ENCODE measurements at regions not wholly inside any gene's neighbourhood (a gene's known extent, or its start where the extent isn't known, plus 50 kb on each side); places are given as distances from the start of the nearest gene placed in this dataset.
"Not testable (repeated sequence)": the region's sequence is repeated elsewhere in the genome, so short reads cannot be mapped to it uniquely, and the experiment has no call there.

DNA sequence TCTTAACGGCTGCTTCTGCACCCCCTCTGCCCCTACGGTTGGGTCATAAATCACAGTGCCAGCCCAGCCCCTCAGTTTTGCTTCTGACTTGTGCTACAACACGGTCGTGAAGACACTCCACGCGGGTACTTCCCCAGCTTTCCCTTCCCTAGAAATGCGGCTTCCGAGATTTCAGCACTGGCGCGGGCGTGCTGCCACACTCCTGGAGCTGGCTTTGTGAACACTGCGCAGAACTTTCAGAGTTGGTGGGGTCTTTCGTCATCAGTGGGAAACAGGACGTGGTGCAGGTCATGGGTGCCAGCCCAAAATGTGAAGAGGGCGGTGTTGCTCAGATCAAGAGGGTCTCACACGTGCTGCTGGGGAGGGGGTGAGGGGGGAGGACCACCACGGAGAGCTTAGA, 733.0 kb upstream of the SALL3 start:
- in situ Hi-C loops (cut with HindIII; ENCODE audit: low sequenced_read_pairs), result no loop called here

DNA sequence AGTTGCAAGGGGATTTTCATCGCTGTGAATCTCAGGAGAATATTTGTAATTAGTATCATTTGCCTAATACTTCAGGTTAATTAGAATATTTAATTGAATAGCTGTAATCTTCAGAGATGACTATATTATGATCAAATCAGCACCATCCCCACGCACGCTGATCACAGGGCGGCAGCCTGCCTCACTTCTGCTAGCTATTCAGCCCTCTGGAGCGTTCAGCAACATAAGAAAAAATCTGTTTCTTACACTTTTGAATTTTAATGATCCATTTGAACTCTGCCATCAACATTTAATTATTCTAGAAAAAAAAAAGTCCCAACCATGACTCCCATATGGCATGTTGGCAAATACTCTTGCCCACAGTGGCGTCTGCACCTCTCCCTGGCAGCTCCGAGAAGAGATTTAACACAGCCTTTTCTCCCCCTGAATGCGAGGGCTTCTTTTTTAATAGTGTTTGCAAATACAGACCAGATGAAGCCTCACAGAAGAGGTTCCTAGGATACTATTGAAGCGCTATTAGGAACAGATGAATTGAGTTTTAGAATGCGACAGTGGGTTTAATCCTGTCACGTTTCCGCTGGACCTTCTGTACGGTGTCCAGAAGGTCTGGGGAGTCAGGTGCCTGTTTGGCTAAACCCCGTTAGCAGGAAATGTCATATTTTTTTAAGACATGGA, 731.9 kb upstream of the SALL3 start:
- no peak overlapping the region for H3K4me3 ChIP-seq (ENCODE audit: low read depth, low read length)
- in situ Hi-C loops (cut with HindIII; ENCODE audit: low sequenced_read_pairs), result no loop called here
- TF ChIP-seq, protein P1, sequence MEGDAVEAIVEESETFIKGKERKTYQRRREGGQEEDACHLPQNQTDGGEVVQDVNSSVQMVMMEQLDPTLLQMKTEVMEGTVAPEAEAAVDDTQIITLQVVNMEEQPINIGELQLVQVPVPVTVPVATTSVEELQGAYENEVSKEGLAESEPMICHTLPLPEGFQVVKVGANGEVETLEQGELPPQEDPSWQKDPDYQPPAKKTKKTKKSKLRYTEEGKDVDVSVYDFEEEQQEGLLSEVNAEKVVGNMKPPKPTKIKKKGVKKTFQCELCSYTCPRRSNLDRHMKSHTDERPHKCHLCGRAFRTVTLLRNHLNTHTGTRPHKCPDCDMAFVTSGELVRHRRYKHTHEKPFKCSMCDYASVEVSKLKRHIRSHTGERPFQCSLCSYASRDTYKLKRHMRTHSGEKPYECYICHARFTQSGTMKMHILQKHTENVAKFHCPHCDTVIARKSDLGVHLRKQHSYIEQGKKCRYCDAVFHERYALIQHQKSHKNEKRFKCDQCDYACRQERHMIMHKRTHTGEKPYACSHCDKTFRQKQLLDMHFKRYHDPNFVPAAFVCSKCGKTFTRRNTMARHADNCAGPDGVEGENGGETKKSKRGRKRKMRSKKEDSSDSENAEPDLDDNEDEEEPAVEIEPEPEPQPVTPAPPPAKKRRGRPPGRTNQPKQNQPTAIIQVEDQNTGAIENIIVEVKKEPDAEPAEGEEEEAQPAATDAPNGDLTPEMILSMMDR (IDR thresholded peaks at IDR 0.05; ENCODE audit: low read depth, low read length, missing control alignments), result no peak
- no peak for DNase-seq (ENCODE audit: low read depth)

More for the DNA sequence above, 733.0 kb upstream of the SALL3 start:
- no peak for DNase-seq (ENCODE audit: low read depth)
- TF ChIP-seq, protein P1 (IDR thresholded peaks at IDR 0.05; ENCODE audit: low read depth, low read length, missing control alignments), result no peak
- no peak overlapping the region for H3K4me3 ChIP-seq (ENCODE audit: low read depth, low read length)

DNA sequence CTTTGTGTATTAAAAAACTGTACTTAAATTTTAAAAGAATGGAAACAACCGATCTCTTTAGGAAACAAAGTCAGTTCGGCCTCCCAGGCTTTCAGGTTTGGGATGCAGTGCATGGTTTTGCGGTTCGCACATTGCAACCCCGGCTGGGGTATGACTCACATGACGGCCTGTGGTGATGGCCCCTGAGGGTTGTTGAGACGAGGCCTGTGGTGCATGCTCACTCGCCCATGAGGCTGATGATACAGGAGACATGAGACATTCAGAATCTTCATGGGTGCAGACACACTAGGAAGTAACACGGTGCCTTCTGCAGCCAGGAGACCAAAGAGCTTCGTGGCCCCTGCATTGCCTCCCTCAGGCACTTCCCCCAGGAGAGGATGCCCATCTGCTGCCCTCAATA, 724.6 kb upstream of the SALL3 start:
- in situ Hi-C loops (cut with HindIII; ENCODE audit: low sequenced_read_pairs), result no loop called here
- TF ChIP-seq, protein P1 (IDR thresholded peaks at IDR 0.05; ENCODE audit: low read depth, low read length, missing control alignments), result no peak
- no peak for DNase-seq (ENCODE audit: low read depth)

DNA sequence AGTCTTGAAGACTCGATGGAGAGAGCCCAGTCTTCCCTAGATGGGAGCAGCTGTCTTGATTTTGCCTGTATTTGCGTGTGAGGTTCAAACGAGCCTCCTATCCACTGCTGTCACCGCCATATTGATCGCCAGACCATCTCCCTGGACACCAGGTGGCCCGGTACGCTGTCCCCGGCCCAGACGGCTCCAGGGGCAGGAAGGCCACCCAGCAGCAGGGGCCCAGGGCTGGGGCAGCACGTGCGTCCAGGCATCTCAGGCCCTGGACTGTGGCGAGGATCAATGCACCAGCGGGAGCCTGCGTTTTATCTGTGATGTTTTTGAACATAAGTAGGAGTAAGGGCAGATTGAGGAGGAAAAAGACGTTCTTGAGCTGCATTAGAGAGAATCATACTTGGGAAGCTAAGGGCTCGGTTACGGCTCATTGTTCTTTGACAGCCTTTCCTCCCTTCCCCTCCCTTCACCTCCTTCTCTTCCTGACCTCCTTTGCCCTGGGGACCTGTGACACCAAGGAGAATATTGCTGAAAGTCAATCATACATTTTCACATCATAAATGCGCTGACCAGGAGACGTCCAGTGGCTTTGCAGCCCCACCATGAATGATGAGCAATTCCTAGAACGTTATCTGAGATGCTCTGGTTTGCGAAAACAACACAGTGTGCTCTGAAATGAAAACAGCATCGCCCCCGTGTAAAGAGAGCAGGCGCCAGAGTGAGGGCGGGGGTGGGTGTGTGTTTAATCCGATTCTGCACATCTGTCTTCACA, 711.2 kb upstream of the SALL3 start:
- in situ Hi-C loops (cut with HindIII; ENCODE audit: low sequenced_read_pairs), result no loop called here

More for the DNA sequence above, 724.6 kb upstream of the SALL3 start:
- no peak overlapping the region for H3K4me3 ChIP-seq (ENCODE audit: low read depth, low read length)

DNA sequence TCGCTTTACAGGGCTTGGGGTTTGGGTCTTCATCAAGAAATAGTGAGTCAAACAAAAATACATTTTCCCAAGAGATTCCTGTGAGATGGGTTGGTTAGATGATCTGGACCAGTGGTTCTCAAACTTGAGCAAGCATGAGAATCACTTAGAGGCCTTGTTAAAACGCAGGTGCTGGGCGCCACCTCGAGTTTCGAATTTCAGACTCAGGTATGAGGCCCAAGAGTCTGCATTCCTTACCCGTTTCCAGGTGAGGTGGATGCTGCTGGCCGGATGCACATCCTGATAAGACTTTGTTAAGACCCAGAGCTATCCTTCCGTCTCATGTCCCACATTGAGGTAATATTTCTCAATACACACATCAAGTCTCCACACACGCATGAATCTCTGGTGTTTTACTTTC, 707.8 kb upstream of the SALL3 start:
- DNase-seq (ENCODE audit: low read depth), result no peak
- in situ Hi-C loops (cut with HindIII; ENCODE audit: low sequenced_read_pairs), result no loop called here
- H3K4me3 ChIP-seq (ENCODE audit: low read depth, low read length), result no peak overlapping the region
- TF ChIP-seq, protein P1 (IDR thresholded peaks at IDR 0.05; ENCODE audit: low read depth, low read length, missing control alignments), result no peak

More for the DNA sequence above, 711.2 kb upstream of the SALL3 start:
- DNase-seq (ENCODE audit: low read depth), result no peak
- no peak overlapping the region for H3K4me3 ChIP-seq (ENCODE audit: low read depth, low read length)
- TF ChIP-seq, protein P1 (IDR thresholded peaks at IDR 0.05; ENCODE audit: low read depth, low read length, missing control alignments), result no peak

DNA sequence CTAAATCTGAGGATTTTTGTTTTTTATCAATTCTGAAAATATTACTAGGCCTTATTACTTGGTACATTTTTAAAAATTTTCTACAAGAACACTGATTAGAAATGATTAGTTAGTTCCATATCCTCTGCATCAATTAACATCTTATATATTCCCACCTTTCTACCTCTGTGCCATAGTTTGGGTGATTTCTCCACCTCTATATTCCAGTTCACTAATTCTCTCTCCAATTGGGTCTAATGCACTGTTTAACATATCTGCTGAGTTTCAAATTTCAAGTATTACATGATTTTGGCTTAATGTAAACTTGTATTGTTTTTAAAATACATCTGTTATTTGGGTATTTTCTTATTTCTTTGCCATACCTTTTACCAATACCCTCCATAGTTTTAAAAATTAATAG, 705.7 kb upstream of the SALL3 start:
- TF ChIP-seq, protein P1 (IDR thresholded peaks at IDR 0.05; ENCODE audit: low read depth, low read length, missing control alignments), result no peak
- H3K4me3 ChIP-seq (ENCODE audit: low read depth, low read length), result no peak overlapping the region
- in situ Hi-C loops (cut with HindIII; ENCODE audit: low sequenced_read_pairs), result no loop called here
- no peak for DNase-seq (ENCODE audit: low read depth)

DNA sequence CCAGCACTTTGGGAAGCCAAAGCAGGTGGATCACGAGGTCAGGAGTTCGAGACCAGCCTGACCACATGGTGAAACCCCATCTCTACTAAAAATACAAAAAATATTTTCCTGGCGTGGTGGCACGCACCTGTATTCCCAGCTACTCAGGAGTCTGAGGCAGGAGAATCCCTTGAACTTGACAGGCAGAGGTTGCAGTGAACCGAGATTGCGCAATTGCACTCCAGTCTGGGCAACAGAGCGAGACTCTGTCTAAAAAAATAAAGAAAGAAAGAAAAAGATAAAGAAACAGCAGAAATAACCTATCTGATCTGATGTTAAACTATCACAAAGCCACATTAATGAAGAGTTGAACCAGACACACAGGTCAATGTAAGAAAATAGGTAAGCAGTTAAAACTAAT, 696.2 kb upstream of the SALL3 start:
- in situ Hi-C loops (cut with HindIII; ENCODE audit: low sequenced_read_pairs); H3K4me3 ChIP-seq (ENCODE audit: low read depth, low read length); DNase-seq (ENCODE audit: low read depth): not testable (repeated sequence)

Measured in astrocyte of the cerebellum (primary cell).